ENCODE measurements at regions not wholly inside any gene's neighbourhood (a gene's known extent, or its start where the extent isn't known, plus 50 kb on each side); places are given as distances from the start of the nearest gene placed in this dataset.

DNA sequence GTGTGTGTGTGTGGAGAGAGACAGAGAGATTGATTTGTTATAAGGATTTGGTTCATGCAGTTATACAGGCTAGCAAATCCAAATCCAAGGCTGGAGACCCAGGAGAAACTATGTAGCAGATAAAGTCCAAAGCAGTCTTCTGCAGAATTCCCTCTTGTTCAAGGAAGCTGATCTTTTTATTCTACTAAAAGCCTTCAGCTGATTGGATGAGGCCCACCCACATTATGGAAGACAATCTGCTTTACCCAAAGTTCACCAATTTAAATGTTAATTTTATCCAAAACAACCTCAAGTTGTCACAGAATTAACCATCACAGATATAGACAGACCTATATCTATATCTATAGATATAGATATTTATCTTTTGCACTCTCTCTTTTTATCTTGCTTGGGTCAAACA is 67.0 kb downstream of the TPBG start:
- H3K4me2 ChIP-seq (replicated peaks; ENCODE audit: extremely low read depth, low read length, poor library complexity, severe bottlenecking) = no peak overlapping the region
- H3K9ac ChIP-seq (ENCODE audit: insufficient read depth, low read length, poor library complexity, severe bottlenecking) = no peak overlapping the region
- H3K9me3 Mint-ChIP-seq = peaks cover 0 to 3% (median 0%) of the 10 kb centered on the region in 7 donors
- no peaks in the 10 kb centered on the region for H3K9me3 ChIP-seq (replicated peaks in 1 of 2; ENCODE audit: control insufficient read depth in 1 of 2, insufficient read depth in 1 of 2, low read length in 2 of 2)
- no peaks in the 10 kb centered on the region for H3K79me2 ChIP-seq (ENCODE audit: insufficient read depth, low read length)
- no peak overlapping the region for H3K4me3 Mint-ChIP-seq
- peaks cover 0 to 2% (median 2%) of the 10 kb centered on the region in 3 donors for H3K27me3 Mint-ChIP-seq (ENCODE audit: low read depth in 3 of 3)
- H3K36me3 Mint-ChIP-seq = no peaks in the 10 kb centered on the region
- H3K4me1 Mint-ChIP-seq = no peaks in the 10 kb centered on the region
- no peaks in the 10 kb centered on the region for H4K20me1 ChIP-seq (ENCODE audit: insufficient read depth, low read length)
- H3K27ac Mint-ChIP-seq = no peak overlapping the region
- H3K4me3 ChIP-seq (replicated peaks in 1 of 3; ENCODE audit: low read depth in 2 of 3, low read length in 3 of 3) = no peak overlapping the region
- H3K36me3 ChIP-seq (replicated peaks in 1 of 2; ENCODE audit: control insufficient read depth in 1 of 2, insufficient read depth in 2 of 2, low read length in 2 of 2) = no peaks in the 10 kb centered on the region
- H3K27me3 ChIP-seq (ENCODE audit: control insufficient read depth in 2 of 2, insufficient read depth in 2 of 2, low read length in 2 of 2) = no peaks in the 10 kb centered on the region
- intact Hi-C loops (cut with micrococcal nuclease) = no loop called here
- H2AFZ ChIP-seq (ENCODE audit: insufficient read depth, low read depth, low read length, poor library complexity, severe bottlenecking) = no peak overlapping the region
- TF ChIP-seq, protein P1, sequence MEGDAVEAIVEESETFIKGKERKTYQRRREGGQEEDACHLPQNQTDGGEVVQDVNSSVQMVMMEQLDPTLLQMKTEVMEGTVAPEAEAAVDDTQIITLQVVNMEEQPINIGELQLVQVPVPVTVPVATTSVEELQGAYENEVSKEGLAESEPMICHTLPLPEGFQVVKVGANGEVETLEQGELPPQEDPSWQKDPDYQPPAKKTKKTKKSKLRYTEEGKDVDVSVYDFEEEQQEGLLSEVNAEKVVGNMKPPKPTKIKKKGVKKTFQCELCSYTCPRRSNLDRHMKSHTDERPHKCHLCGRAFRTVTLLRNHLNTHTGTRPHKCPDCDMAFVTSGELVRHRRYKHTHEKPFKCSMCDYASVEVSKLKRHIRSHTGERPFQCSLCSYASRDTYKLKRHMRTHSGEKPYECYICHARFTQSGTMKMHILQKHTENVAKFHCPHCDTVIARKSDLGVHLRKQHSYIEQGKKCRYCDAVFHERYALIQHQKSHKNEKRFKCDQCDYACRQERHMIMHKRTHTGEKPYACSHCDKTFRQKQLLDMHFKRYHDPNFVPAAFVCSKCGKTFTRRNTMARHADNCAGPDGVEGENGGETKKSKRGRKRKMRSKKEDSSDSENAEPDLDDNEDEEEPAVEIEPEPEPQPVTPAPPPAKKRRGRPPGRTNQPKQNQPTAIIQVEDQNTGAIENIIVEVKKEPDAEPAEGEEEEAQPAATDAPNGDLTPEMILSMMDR (IDR thresholded peaks at IDR 0.05) = no peak
- no peak overlapping the region for H3K27ac ChIP-seq (ENCODE audit: low read depth in 1 of 2, low read length in 2 of 2)
- H3K4me1 ChIP-seq (ENCODE audit: control insufficient read depth in 1 of 2, insufficient read depth in 2 of 2, low read length in 2 of 2) = no peaks in the 10 kb centered on the region
- no peak for DNase-seq

GRCh38 chr6:82436740-82437139 is 73.1 kb downstream of the TPBG start:
- H3K27me3 Mint-ChIP-seq (ENCODE audit: low read depth in 3 of 3) = peaks cover 0 to 4% (median 2%) of the 10 kb centered on the region in 3 donors
- Histone ChIP-seq H3K79me2 (ENCODE audit: insufficient read depth, low read length) (no peaks in the 10 kb centered on the region), H3K4me1 (ENCODE audit: control insufficient read depth in 1 of 2, insufficient read depth in 2 of 2, low read length in 2 of 2) (no peaks in the 10 kb centered on the region), H3K4me2 (replicated peaks; ENCODE audit: extremely low read depth, low read length, poor library complexity, severe bottlenecking) (no peak overlapping the region), H2AFZ (ENCODE audit: insufficient read depth, low read depth, low read length, poor library complexity, severe bottlenecking) (no peak overlapping the region), H3K4me3 (replicated peaks in 1 of 3; ENCODE audit: low read depth in 2 of 3, low read length in 3 of 3) (no peak overlapping the region), H3K9ac (ENCODE audit: insufficient read depth, low read length, poor library complexity, severe bottlenecking) (no peak overlapping the region), H3K27ac (ENCODE audit: low read depth in 1 of 2, low read length in 2 of 2) (no peak overlapping the region), H3K9me3 (replicated peaks in 1 of 2; ENCODE audit: control insufficient read depth in 1 of 2, insufficient read depth in 1 of 2, low read length in 2 of 2) (no peaks in the 10 kb centered on the region), H3K36me3 (replicated peaks in 1 of 2; ENCODE audit: control insufficient read depth in 1 of 2, insufficient read depth in 2 of 2, low read length in 2 of 2) (no peaks in the 10 kb centered on the region), H4K20me1 (ENCODE audit: insufficient read depth, low read length) (no peaks in the 10 kb centered on the region), H3K27me3 (ENCODE audit: control insufficient read depth in 2 of 2, insufficient read depth in 2 of 2, low read length in 2 of 2) (no peaks in the 10 kb centered on the region)
- TF ChIP-seq, protein P1 (IDR thresholded peaks at IDR 0.05) = no peak
- H3K36me3 Mint-ChIP-seq = no peaks in the 10 kb centered on the region
- no peak overlapping the region for H3K4me3 Mint-ChIP-seq
- intact Hi-C loops (cut with micrococcal nuclease) = no loop called here
- no peak overlapping the region for H3K27ac Mint-ChIP-seq
- WGBS (ENCODE audit: insufficient coverage) = no CpG with 5 or more reads among the region's 2 CpGs
- no peaks in the 10 kb centered on the region for H3K4me1 Mint-ChIP-seq
- DNase-seq = no peak
- H3K9me3 Mint-ChIP-seq = peaks cover 0 to 2% (median 0%) of the 10 kb centered on the region in 7 donors
